HCT116 (cell line): ENCODE measurements at regions not wholly inside any gene's neighbourhood (a gene's known extent, or its start where the extent isn't known, plus 50 kb on each side); places are given as distances from the start of the nearest gene placed in this dataset.

Source experiments
- ATAC-seq: fragments of 200-7000 bp; cut with Tn5 transposase; 2 replicates; pipeline ENCODE4 v1.9.1; 2020; ENCODE audit warnings: mild to moderate bottlenecking, moderate library complexity
- BruUV-seq: library from RNA; stranded (reverse); fragments of 400-500 nt; replicated peaks from 2 replicates; lab custom pipeline; 2021; lab: Mats Ljungman, UMichigan
- CTCF ChIA-PET: fragments of 300-600 bp; sonication (Branson Sonifier 250); formaldehyde crosslinking; loops from one replicate; lab custom pipeline; 2021; ENCODE audit warnings: antibody characterized with exemption; lab: Charles Lee
- POLR2A ChIA-PET: fragments of 300-600, 350-600 bp; sonication (Branson Sonifier 250); formaldehyde crosslinking; loops from one replicate; lab custom pipeline; 2021; ENCODE audit warnings: antibody characterized with exemption; lab: Charles Lee
- RAD21 ChIA-PET, 2 experiments: fragments of 300-600 bp; sonication (Branson Sonifier 250); formaldehyde crosslinking; loops; one replicate each; lab custom pipeline; 2023; ENCODE audit warnings: low total read pairs in 2 of 2; ENCODE audit not compliant: uncharacterized antibody in 2 of 2, unreplicated experiment in 2 of 2, low non-redundant PET in 1 of 2; lab: Charles Lee
- DNase-seq: peaks from one replicate; pipeline ENCODE4 v3.0.0-alpha.2; 2010; ENCODE audit warnings: low read depth, low spot score
- H2AFZ ChIP-seq: fragments of 200-600 bp; shearing (Covaris generic), sonication (generic); 2 replicates; pipeline ENCODE4 v1.6.1; 2017; ENCODE audit warnings: low read depth, mixed run types, mixed read lengths, antibody characterized with exemption, low read length; ENCODE audit not compliant: poor library complexity, severe bottlenecking
- H3K27ac ChIP-seq: 2 replicates; pipeline ENCODE4 v1.5.1; 2012; ENCODE audit warnings: low read depth, low read length
- H3K27me3 ChIP-seq: fragments of 200-600 bp; sonication (generic); 2 replicates; pipeline ENCODE4 v1.6.1; 2016; ENCODE audit warnings: mixed run types, low read length, mixed read lengths; ENCODE audit not compliant: insufficient read depth
- H3K36me3 ChIP-seq, 2 experiments: fragments of 200-500 bp in 1 of 2; fragments of 200-600 bp in 1 of 2; sonication (Bioruptor generic) in 1 of 2; sonication (generic) in 1 of 2; 2 replicates each; pipeline versions ENCODE4 v1.5.1 to v1.6.1; 2014 to 2016; ENCODE audit warnings: low read length in 2 of 2, inconsistent platforms in 1 of 2, mixed read lengths in 1 of 2, mixed run types in 1 of 2; ENCODE audit not compliant: insufficient read depth in 2 of 2, control insufficient read depth in 1 of 2
- H3K4me1 ChIP-seq, 2 experiments: fragments of 200-600 bp in 1 of 2; sonication (generic) in 1 of 2; 2 replicates each; pipeline versions ENCODE4 v1.5.1 to v1.6.1; 2012 to 2017; ENCODE audit warnings: low read length in 2 of 2, inconsistent platforms in 1 of 2, mild to moderate bottlenecking in 1 of 2, mixed read lengths in 1 of 2, mixed run types in 1 of 2, moderate library complexity in 1 of 2; ENCODE audit not compliant: insufficient read depth in 2 of 2, control insufficient read depth in 1 of 2
- H3K4me2 ChIP-seq: fragments of 200-600 bp; sonication (generic); 2 replicates; pipeline ENCODE4 v1.6.1; 2017; ENCODE audit warnings: mixed run types, low read length, mixed read lengths
- H3K4me3 ChIP-seq, 2 experiments: fragments of 200-600 bp in 1 of 2; sonication (generic) in 1 of 2; replicated peaks in 1 of 2; 2 replicates each; pipeline ENCODE4 v1.5.1; 2011 to 2016; ENCODE audit warnings: low read length in 2 of 2, control low read depth in 1 of 2, low read depth in 1 of 2, mild to moderate bottlenecking in 1 of 2, mixed read lengths in 1 of 2, mixed run types in 1 of 2
- H3K79me2 ChIP-seq: fragments of 200-600 bp; sonication (generic); 2 replicates; pipeline ENCODE4 v1.6.1; 2017; ENCODE audit warnings: mild to moderate bottlenecking, mixed run types, low read length, moderate library complexity, mixed read lengths; ENCODE audit not compliant: insufficient read depth
- H3K9ac ChIP-seq: fragments of 200-600 bp; sonication (generic); 2 replicates; pipeline ENCODE4 v1.6.1; 2016; ENCODE audit warnings: low read length, mixed read lengths
- H3K9me2 ChIP-seq: fragments of 200-600 bp; sonication (generic), shearing (Covaris generic); 2 replicates; pipeline ENCODE4 v1.6.1; 2017; ENCODE audit warnings: mixed run types, mild to moderate bottlenecking, moderate library complexity; ENCODE audit not compliant: insufficient read depth
- H3K9me3 ChIP-seq, 2 experiments: fragments of 200-500 bp in 1 of 2; fragments of 200-600 bp in 1 of 2; sonication (Bioruptor generic) in 1 of 2; sonication (generic) in 1 of 2; 2 replicates each; pipeline ENCODE4 v1.6.1; 2014 to 2017; ENCODE audit warnings: low read length in 2 of 2, mixed read lengths in 2 of 2, inconsistent platforms in 1 of 2, low read depth in 1 of 2, mild to moderate bottlenecking in 1 of 2, mixed run types in 1 of 2, moderate library complexity in 1 of 2; ENCODE audit not compliant: control insufficient read depth in 1 of 2, insufficient read depth in 1 of 2
- H4K20me1 ChIP-seq: fragments of 200-600 bp; sonication (generic), shearing (Covaris generic); 2 replicates; pipeline ENCODE4 v1.6.1; 2017; ENCODE audit warnings: mixed run types, mild to moderate bottlenecking, moderate library complexity; ENCODE audit not compliant: insufficient read depth
- RAD21 ChIP-seq: IDR thresholded peaks from 2 replicates; pipeline ENCODE4 v1.6.1; 2012; ENCODE audit warnings: low read depth, mild to moderate bottlenecking
- intact Hi-C: fragments of 100-400 bp; cut with micrococcal nuclease; formaldehyde crosslinking; loops from 2 replicates; pipeline ENCODE4 v1.10.0; 2022
- TF ChIP-seq, protein P1 (sequence below), 3 experiments: fragments of 200-600 bp in 1 of 3; sonication (generic) in 1 of 3; IDR thresholded peaks in 2 of 3; conservative IDR thresholded peaks in 1 of 3; 2 replicates each; pipeline ENCODE4 v1.5.1; 2012 to 2017; ENCODE audit warnings: low read depth in 2 of 3, low read length in 2 of 3, antibody characterized with exemption in 1 of 3, borderline replicate concordance in 1 of 3, control low read depth in 1 of 3, mild to moderate bottlenecking in 1 of 3, mixed read lengths in 1 of 3, mixed run types in 1 of 3, moderate library complexity in 1 of 3; ENCODE audit not compliant: insufficient read depth in 1 of 3
- TF ChIP-seq, protein P2 (sequence below): IDR thresholded peaks from 2 replicates; pipeline ENCODE4 v1.6.1; 2011; ENCODE audit warnings: mild to moderate bottlenecking, low read length, moderate library complexity; ENCODE audit not compliant: insufficient replicate concordance; ENCODE audit errors: extremely low read depth

DNA sequence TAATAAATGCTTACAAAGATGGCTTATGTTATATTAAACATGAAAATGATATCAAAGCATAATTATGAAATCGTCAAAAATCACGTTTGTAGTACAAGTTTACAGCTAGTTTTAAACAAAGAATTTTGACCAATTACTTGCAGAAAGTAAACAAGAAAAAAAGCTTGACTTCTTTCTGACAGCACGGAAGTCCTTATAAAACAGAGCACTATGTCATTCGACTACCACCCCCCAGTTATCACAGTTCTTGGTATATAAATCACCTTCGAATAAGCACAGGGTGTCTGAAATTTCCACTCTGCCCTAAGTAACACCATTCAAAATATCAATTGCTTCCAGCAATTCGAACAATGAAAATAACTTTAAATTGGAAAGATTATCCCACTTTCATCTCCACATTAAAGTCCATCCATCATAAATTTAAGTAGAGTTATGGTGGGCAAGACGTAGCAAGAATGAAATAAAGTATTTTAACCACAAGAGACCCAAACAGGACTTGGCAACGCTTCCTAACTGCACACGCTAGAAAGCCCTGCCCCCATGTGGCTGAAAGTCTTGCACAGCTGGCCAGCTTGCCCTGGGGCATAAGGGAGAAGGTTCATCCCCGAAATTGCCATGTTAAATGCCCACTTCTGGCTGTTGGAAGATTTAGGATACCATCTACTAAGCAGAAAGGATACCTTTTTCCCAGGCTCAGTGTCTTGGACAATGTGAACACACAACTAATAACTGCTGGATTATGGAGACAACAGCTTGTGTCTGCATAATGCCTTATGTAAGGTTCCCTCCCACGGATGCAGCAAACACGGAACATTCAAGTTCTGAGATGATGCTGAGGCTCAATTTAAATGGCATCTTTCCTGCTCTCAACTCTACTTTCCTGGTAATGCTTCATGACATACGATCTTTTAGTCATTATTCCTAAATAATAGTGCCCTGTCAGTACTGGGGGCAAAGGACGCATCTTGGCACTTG is 116.4 kb upstream of the TJP1 start:
- ATAC-seq, result 0 out of 2 replicates have a peak, but pooled peaks have one; percentile 37
- Histone ChIP-seq H3K27ac (no peak overlapping the region), H3K4me2 (no peak overlapping the region), H3K4me3 (no peak overlapping the region), H3K9ac (no peak overlapping the region), H3K4me1 (peaks cover 14 to 42% of the 10 kb centered on the region in 2 experiments; a peak in 3 of 4 replicates), H3K79me2 (no peaks in the 10 kb centered on the region), H4K20me1 (no peaks in the 10 kb centered on the region), H3K27me3 (no peaks in the 10 kb centered on the region), H3K9me2 (no peaks in the 10 kb centered on the region), H2AFZ (peak overlapping the region; percentile 62), H3K9me3 (no peaks in the 10 kb centered on the region)
- BruUV-seq, result no TSS peak
- ChIA-PET POLR2A (interaction anchor here (1.0 kb wide), 1 partner anchor 13 kb away, joined by 3 read pairs; no protein-coding TSS in a partner anchor), RAD21 (no interaction called here), CTCF (interaction anchor here (1.4 to 6.1 kb wide), 3 partner anchors 13 to 191 kb away, joined by 5 to 37 read pairs (median 9); no protein-coding TSS in a partner anchor)
- intact Hi-C loops, result loop anchor here (10.0 kb wide), 1 partner anchor 46 kb away; no protein-coding TSS in a partner anchor
- no peak for DNase-seq
- peak; percentile 41 for TF ChIP-seq RAD21
- TF ChIP-seq, protein P1, sequence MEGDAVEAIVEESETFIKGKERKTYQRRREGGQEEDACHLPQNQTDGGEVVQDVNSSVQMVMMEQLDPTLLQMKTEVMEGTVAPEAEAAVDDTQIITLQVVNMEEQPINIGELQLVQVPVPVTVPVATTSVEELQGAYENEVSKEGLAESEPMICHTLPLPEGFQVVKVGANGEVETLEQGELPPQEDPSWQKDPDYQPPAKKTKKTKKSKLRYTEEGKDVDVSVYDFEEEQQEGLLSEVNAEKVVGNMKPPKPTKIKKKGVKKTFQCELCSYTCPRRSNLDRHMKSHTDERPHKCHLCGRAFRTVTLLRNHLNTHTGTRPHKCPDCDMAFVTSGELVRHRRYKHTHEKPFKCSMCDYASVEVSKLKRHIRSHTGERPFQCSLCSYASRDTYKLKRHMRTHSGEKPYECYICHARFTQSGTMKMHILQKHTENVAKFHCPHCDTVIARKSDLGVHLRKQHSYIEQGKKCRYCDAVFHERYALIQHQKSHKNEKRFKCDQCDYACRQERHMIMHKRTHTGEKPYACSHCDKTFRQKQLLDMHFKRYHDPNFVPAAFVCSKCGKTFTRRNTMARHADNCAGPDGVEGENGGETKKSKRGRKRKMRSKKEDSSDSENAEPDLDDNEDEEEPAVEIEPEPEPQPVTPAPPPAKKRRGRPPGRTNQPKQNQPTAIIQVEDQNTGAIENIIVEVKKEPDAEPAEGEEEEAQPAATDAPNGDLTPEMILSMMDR (IDR thresholded peaks at IDR 0.05 in 2 of 3, conservative IDR thresholded peaks at IDR 0.05 in 1 of 3; ENCODE audit: borderline replicate concordance in 1 of 3, insufficient read depth in 1 of 3, low read depth in 2 of 3, low read length in 2 of 3), result peak in 2 of 3 experiments; percentile 41; a peak in 3 of 6 replicates
- TF ChIP-seq, protein P2, sequence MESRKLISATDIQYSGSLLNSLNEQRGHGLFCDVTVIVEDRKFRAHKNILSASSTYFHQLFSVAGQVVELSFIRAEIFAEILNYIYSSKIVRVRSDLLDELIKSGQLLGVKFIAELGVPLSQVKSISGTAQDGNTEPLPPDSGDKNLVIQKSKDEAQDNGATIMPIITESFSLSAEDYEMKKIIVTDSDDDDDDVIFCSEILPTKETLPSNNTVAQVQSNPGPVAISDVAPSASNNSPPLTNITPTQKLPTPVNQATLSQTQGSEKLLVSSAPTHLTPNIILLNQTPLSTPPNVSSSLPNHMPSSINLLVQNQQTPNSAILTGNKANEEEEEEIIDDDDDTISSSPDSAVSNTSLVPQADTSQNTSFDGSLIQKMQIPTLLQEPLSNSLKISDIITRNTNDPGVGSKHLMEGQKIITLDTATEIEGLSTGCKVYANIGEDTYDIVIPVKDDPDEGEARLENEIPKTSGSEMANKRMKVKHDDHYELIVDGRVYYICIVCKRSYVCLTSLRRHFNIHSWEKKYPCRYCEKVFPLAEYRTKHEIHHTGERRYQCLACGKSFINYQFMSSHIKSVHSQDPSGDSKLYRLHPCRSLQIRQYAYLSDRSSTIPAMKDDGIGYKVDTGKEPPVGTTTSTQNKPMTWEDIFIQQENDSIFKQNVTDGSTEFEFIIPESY, result no peak
- TF ChIP-seq, all 23 proteins: peak for 2
- no peaks in the 10 kb centered on the region for H3K36me3 ChIP-seq
